HCT116 (cell line): ENCODE measurements at regions not wholly inside any gene's neighbourhood (a gene's known extent, or its start where the extent isn't known, plus 50 kb on each side); places are given as distances from the start of the nearest gene placed in this dataset.

Experiments
- ATAC-seq: fragments of 200-7000 bp; cut with Tn5 transposase; 2 replicates; pipeline ENCODE4 v1.9.1; 2020; ENCODE audit warnings: mild to moderate bottlenecking, moderate library complexity
- BruUV-seq: library from RNA; stranded (reverse); fragments of 400-500 nt; replicated peaks from 2 replicates; lab custom pipeline; 2021; lab: Mats Ljungman, UMichigan
- CTCF ChIA-PET: fragments of 300-600 bp; sonication (Branson Sonifier 250); formaldehyde crosslinking; loops from one replicate; lab custom pipeline; 2021; ENCODE audit warnings: antibody characterized with exemption; lab: Charles Lee
- POLR2A ChIA-PET: fragments of 300-600, 350-600 bp; sonication (Branson Sonifier 250); formaldehyde crosslinking; loops from one replicate; lab custom pipeline; 2021; ENCODE audit warnings: antibody characterized with exemption; lab: Charles Lee
- RAD21 ChIA-PET, 2 experiments: fragments of 300-600 bp; sonication (Branson Sonifier 250); formaldehyde crosslinking; loops; one replicate each; lab custom pipeline; 2023; ENCODE audit warnings: low total read pairs in 2 of 2; ENCODE audit not compliant: uncharacterized antibody in 2 of 2, unreplicated experiment in 2 of 2, low non-redundant PET in 1 of 2; lab: Charles Lee
- DNase-seq: peaks from one replicate; pipeline ENCODE4 v3.0.0-alpha.2; 2010; ENCODE audit warnings: low read depth, low spot score
- H2AFZ ChIP-seq: fragments of 200-600 bp; shearing (Covaris generic), sonication (generic); 2 replicates; pipeline ENCODE4 v1.6.1; 2017; ENCODE audit warnings: low read depth, mixed run types, mixed read lengths, antibody characterized with exemption, low read length; ENCODE audit not compliant: poor library complexity, severe bottlenecking
- H3K27ac ChIP-seq: 2 replicates; pipeline ENCODE4 v1.5.1; 2012; ENCODE audit warnings: low read depth, low read length
- H3K27me3 ChIP-seq: fragments of 200-600 bp; sonication (generic); 2 replicates; pipeline ENCODE4 v1.6.1; 2016; ENCODE audit warnings: mixed run types, low read length, mixed read lengths; ENCODE audit not compliant: insufficient read depth
- H3K36me3 ChIP-seq, 2 experiments: fragments of 200-500 bp in 1 of 2; fragments of 200-600 bp in 1 of 2; sonication (Bioruptor generic) in 1 of 2; sonication (generic) in 1 of 2; 2 replicates each; pipeline versions ENCODE4 v1.5.1 to v1.6.1; 2014 to 2016; ENCODE audit warnings: low read length in 2 of 2, inconsistent platforms in 1 of 2, mixed read lengths in 1 of 2, mixed run types in 1 of 2; ENCODE audit not compliant: insufficient read depth in 2 of 2, control insufficient read depth in 1 of 2
- H3K4me1 ChIP-seq, 2 experiments: fragments of 200-600 bp in 1 of 2; sonication (generic) in 1 of 2; 2 replicates each; pipeline versions ENCODE4 v1.5.1 to v1.6.1; 2012 to 2017; ENCODE audit warnings: low read length in 2 of 2, inconsistent platforms in 1 of 2, mild to moderate bottlenecking in 1 of 2, mixed read lengths in 1 of 2, mixed run types in 1 of 2, moderate library complexity in 1 of 2; ENCODE audit not compliant: insufficient read depth in 2 of 2, control insufficient read depth in 1 of 2
- H3K4me2 ChIP-seq: fragments of 200-600 bp; sonication (generic); 2 replicates; pipeline ENCODE4 v1.6.1; 2017; ENCODE audit warnings: mixed run types, low read length, mixed read lengths
- H3K4me3 ChIP-seq, 2 experiments: fragments of 200-600 bp in 1 of 2; sonication (generic) in 1 of 2; replicated peaks in 1 of 2; 2 replicates each; pipeline ENCODE4 v1.5.1; 2011 to 2016; ENCODE audit warnings: low read length in 2 of 2, control low read depth in 1 of 2, low read depth in 1 of 2, mild to moderate bottlenecking in 1 of 2, mixed read lengths in 1 of 2, mixed run types in 1 of 2
- H3K79me2 ChIP-seq: fragments of 200-600 bp; sonication (generic); 2 replicates; pipeline ENCODE4 v1.6.1; 2017; ENCODE audit warnings: mild to moderate bottlenecking, mixed run types, low read length, moderate library complexity, mixed read lengths; ENCODE audit not compliant: insufficient read depth
- H3K9ac ChIP-seq: fragments of 200-600 bp; sonication (generic); 2 replicates; pipeline ENCODE4 v1.6.1; 2016; ENCODE audit warnings: low read length, mixed read lengths
- H3K9me2 ChIP-seq: fragments of 200-600 bp; sonication (generic), shearing (Covaris generic); 2 replicates; pipeline ENCODE4 v1.6.1; 2017; ENCODE audit warnings: mixed run types, mild to moderate bottlenecking, moderate library complexity; ENCODE audit not compliant: insufficient read depth
- H3K9me3 ChIP-seq, 2 experiments: fragments of 200-500 bp in 1 of 2; fragments of 200-600 bp in 1 of 2; sonication (Bioruptor generic) in 1 of 2; sonication (generic) in 1 of 2; 2 replicates each; pipeline ENCODE4 v1.6.1; 2014 to 2017; ENCODE audit warnings: low read length in 2 of 2, mixed read lengths in 2 of 2, inconsistent platforms in 1 of 2, low read depth in 1 of 2, mild to moderate bottlenecking in 1 of 2, mixed run types in 1 of 2, moderate library complexity in 1 of 2; ENCODE audit not compliant: control insufficient read depth in 1 of 2, insufficient read depth in 1 of 2
- H4K20me1 ChIP-seq: fragments of 200-600 bp; sonication (generic), shearing (Covaris generic); 2 replicates; pipeline ENCODE4 v1.6.1; 2017; ENCODE audit warnings: mixed run types, mild to moderate bottlenecking, moderate library complexity; ENCODE audit not compliant: insufficient read depth
- ATF3 ChIP-seq: IDR thresholded peaks from 2 replicates; pipeline ENCODE4 v1.6.1; 2012
- CBX3 ChIP-seq: IDR thresholded peaks from 2 replicates; pipeline ENCODE4 v1.6.1; 2012; ENCODE audit warnings: low read depth
- ELF1 ChIP-seq: IDR thresholded peaks from 2 replicates; pipeline ENCODE4 v1.6.1; 2012; ENCODE audit warnings: low read depth, borderline replicate concordance
- EZH2phosphoT487 ChIP-seq: fragments of 200-600 bp; IDR thresholded peaks from 2 replicates; pipeline ENCODE4 v1.6.1; 2018; ENCODE audit warnings: antibody characterized with exemption, borderline replicate concordance
- JUND ChIP-seq: IDR thresholded peaks from 2 replicates; pipeline ENCODE4 v1.6.1; 2012
- POLR2AphosphoS5 ChIP-seq: IDR thresholded peaks from 2 replicates; pipeline ENCODE4 v1.6.1; 2011; ENCODE audit warnings: mild to moderate bottlenecking, low read depth, low read length, moderate library complexity
- YY1 ChIP-seq: IDR thresholded peaks from 2 replicates; pipeline ENCODE4 v1.6.1; 2011; ENCODE audit warnings: low read length, low read depth, moderate library complexity, mild to moderate bottlenecking; ENCODE audit not compliant: insufficient replicate concordance; ENCODE audit errors: extremely low read depth
- ZBTB33 ChIP-seq: IDR thresholded peaks from 2 replicates; pipeline ENCODE4 v1.6.1; 2011; ENCODE audit warnings: mild to moderate bottlenecking, low read length, moderate library complexity; ENCODE audit not compliant: insufficient replicate concordance; ENCODE audit errors: extremely low read depth
- ZNF274 ChIP-seq: fragments of 200-500 bp; sonication (Bioruptor generic); IDR thresholded peaks from 2 replicates; pipeline ENCODE4 v1.6.1; 2014; ENCODE audit warnings: mild to moderate bottlenecking, low read depth, low read length, inconsistent platforms
- intact Hi-C: fragments of 100-400 bp; cut with micrococcal nuclease; formaldehyde crosslinking; loops from 2 replicates; pipeline ENCODE4 v1.10.0; 2022
- TF ChIP-seq, protein P1 (sequence below), 3 experiments: fragments of 200-600 bp in 1 of 3; sonication (generic) in 1 of 3; IDR thresholded peaks in 2 of 3; conservative IDR thresholded peaks in 1 of 3; 2 replicates each; pipeline ENCODE4 v1.5.1; 2012 to 2017; ENCODE audit warnings: low read depth in 2 of 3, low read length in 2 of 3, antibody characterized with exemption in 1 of 3, borderline replicate concordance in 1 of 3, control low read depth in 1 of 3, mild to moderate bottlenecking in 1 of 3, mixed read lengths in 1 of 3, mixed run types in 1 of 3, moderate library complexity in 1 of 3; ENCODE audit not compliant: insufficient read depth in 1 of 3

GRCh38 chr10:131588704-131589220, 277.2 kb upstream of the TCERG1L start:
- RAD21 ChIA-PET: no interaction called here
- no peaks in the 10 kb centered on the region for H3K79me2 ChIP-seq
- no peaks in the 10 kb centered on the region for H3K9me2 ChIP-seq
- no peaks in the 10 kb centered on the region for H4K20me1 ChIP-seq
- DNase-seq (no peak), ATAC-seq (no peak)
- H3K36me3 ChIP-seq: no peaks in the 10 kb centered on the region
- no peak overlapping the region for H3K27ac ChIP-seq
- CTCF ChIA-PET: no interaction called here
- POLR2A ChIA-PET: no interaction called here
- TF ChIP-seq ZBTB33 (no peak), CBX3 (no peak), EZH2phosphoT487 (no peak), ATF3 (no peak), ELF1 (no peak), YY1 (no peak), POLR2AphosphoS5 (no peak), JUND (no peak), ZNF274 (no peak)
- TF ChIP-seq, protein P1, sequence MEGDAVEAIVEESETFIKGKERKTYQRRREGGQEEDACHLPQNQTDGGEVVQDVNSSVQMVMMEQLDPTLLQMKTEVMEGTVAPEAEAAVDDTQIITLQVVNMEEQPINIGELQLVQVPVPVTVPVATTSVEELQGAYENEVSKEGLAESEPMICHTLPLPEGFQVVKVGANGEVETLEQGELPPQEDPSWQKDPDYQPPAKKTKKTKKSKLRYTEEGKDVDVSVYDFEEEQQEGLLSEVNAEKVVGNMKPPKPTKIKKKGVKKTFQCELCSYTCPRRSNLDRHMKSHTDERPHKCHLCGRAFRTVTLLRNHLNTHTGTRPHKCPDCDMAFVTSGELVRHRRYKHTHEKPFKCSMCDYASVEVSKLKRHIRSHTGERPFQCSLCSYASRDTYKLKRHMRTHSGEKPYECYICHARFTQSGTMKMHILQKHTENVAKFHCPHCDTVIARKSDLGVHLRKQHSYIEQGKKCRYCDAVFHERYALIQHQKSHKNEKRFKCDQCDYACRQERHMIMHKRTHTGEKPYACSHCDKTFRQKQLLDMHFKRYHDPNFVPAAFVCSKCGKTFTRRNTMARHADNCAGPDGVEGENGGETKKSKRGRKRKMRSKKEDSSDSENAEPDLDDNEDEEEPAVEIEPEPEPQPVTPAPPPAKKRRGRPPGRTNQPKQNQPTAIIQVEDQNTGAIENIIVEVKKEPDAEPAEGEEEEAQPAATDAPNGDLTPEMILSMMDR (IDR thresholded peaks at IDR 0.05 in 2 of 3, conservative IDR thresholded peaks at IDR 0.05 in 1 of 3; ENCODE audit: borderline replicate concordance in 1 of 3, insufficient read depth in 1 of 3, low read depth in 2 of 3, low read length in 2 of 3): no peak
- no peaks in the 10 kb centered on the region for H3K9me3 ChIP-seq
- no TSS peak for BruUV-seq
- H3K9ac ChIP-seq: no peak overlapping the region
- intact Hi-C loops: no loop called here
- H2AFZ ChIP-seq: no peak overlapping the region
- no peaks in the 10 kb centered on the region for H3K27me3 ChIP-seq
- H3K4me1 ChIP-seq: no peaks in the 10 kb centered on the region
- H3K4me3 ChIP-seq: no peak overlapping the region
- no peak overlapping the region for H3K4me2 ChIP-seq
